Suppressor macrophage (primary cell): ENCODE measurements at regions not wholly inside any gene's neighbourhood (a gene's known extent, or its start where the extent isn't known, plus 50 kb on each side); places are given as distances from the start of the nearest gene placed in this dataset.

Experiments
- DNase-seq, 4 experiments: peaks; one replicate each; pipeline ENCODE4 v3.0.0-alpha.2; 2020 to 2022

GRCh38 chr4:83708500-83709175, 172.7 kb downstream of the GPAT3 start:
- DNase-seq = no peak

- no peak for DNase-seq
Observed at GRCh38 chr4:83704786-83705185, 168.9 kb downstream of the GPAT3 start.

- DNase-seq = no peak
Observed at GRCh38 chr4:83703752-83704151, 167.8 kb downstream of the GPAT3 start.

GRCh38 chr4:83701041-83701440, 165.1 kb downstream of the GPAT3 start:
- DNase-seq = no peak

DNA sequence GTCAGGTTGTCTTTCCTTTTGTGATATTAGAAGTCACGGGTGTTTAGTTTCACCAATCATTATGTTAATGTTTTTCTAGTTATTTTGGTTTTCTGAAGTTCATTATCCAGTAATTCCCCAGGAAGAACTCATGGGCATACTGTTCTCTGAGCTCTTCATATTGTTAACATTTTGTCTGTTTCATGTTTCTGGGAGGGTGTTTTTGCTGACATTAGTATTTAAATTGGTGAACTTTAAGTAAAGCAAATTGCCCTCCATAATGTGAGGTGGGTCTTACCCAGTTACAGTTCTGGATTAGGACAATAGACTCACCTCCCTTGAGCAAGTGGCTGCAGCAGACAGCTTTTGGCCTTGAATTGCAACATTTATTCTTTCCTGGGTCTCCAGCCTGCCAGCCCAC, 163.4 kb downstream of the GPAT3 start:
- no peak for DNase-seq

DNA sequence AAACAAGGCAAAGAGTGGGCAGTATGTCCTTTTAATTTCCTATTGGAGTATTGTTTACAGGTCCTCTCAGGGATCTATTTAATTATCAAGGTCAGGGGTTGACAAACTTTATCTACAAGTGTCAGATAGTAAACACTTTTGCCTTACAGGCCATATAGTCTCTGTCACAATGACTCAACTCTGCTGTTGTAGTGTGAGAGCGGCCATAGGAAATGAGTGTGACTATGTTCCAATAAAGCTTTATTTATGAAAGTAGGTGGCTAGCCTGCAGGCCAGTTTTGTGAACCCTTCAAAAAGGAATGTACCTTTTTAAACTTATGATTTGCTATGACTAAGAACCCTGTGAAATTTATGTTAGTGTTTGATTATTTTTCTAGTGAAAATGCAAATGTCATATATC, 156.1 kb downstream of the GPAT3 start:
- DNase-seq = no peak

GRCh38 chr4:83686166-83686565, 150.3 kb downstream of the GPAT3 start:
- DNase-seq = peak; percentile 1 to 19 (median 12)

GRCh38 chr4:83679692-83680091, 143.8 kb downstream of the GPAT3 start:
- DNase-seq = no peak

DNA sequence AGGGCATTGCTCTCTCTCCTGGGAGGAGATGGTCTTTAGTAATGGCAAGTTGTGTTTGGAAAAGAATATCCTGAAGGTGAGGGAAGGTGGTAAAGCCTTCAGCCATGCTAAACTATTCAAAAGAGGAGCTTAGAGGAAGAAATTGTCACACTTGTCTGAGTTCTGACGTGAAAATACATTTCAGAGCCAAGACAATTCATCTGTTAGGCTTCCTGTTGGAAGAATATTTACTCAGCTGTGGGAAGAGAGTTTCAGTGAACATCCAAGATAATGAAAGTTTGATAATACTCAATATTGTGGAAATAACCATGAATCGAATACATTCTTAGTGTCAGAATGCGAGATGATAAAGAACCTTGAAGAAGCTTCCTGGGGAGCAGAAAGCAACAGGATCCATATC, 143.3 kb downstream of the GPAT3 start:
- DNase-seq = no peak

- DNase-seq = no peak
Observed at GRCh38 chr4:83677656-83678055, 141.7 kb downstream of the GPAT3 start.

DNA sequence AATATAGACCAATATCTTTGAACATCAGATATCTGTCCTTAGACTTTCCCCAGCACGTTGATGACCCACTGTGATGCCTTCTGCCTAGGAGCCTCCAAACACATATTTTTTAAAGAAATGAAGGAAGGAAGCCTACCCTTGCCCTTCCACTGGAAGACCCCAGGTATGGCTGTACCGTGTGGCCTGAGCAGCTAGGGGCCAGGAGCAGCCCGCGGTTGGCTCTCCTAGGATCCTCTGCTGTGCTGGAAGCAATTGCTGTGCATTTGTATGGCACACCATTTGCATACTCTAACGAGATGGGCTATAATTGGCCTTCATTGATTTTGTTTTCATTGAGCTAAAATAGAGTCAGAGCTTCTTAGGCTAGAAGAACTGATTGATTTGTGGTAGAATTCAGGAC, 128.8 kb downstream of the GPAT3 start:
- DNase-seq = no peak

DNA sequence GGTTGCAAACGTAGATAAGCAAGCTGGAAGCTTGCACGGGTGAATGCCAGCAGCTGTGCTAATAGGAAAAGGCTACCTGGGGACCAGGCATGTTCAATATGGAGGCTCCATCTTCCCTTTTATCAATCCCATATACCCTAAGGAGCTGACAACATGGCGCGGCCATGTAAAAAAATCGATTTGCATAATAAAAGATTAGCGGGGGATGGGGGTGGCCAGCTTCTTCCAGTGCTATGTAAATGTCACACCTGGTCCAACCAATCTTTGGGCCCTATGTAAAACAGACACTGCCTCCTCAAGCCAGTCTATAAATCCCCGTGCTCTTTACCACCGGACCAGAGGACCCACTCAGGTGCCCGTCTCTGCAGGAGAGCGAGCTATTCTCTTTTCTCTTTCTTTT, 128.2 kb downstream of the GPAT3 start:
- no peak for DNase-seq

- no peak for DNase-seq
Observed at GRCh38 chr4:83662204-83662603, 126.3 kb downstream of the GPAT3 start.

- no peak for DNase-seq
Observed at GRCh38 chr4:83661359-83661758, 125.5 kb downstream of the GPAT3 start.

GRCh38 chr4:83660578-83660977, 124.7 kb downstream of the GPAT3 start:
- DNase-seq = no peak

- no peak for DNase-seq
Observed at GRCh38 chr4:83658806-83659205, 122.9 kb downstream of the GPAT3 start.

DNA sequence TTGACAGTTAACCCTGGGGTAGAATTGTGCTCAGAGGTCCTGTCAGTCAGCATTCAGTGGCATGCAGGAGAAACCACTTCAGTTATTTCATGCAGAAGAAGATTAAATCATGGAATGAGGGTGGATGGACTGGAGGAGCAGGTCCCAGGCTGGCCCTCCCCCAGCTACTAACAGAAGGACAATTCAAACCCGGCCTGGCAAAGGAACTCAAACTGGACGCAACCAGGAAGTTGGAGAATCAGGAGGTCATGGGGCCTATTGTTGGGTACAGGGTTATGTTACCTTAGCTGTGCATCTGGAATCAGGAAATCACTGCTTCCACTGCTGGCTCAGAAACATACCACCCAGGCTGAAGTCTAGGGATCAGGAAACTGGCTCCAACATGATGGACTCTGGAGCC, 121.4 kb downstream of the GPAT3 start:
- DNase-seq = no peak
